BE2C (cell line): ENCODE measurements at regions not wholly inside any gene's neighbourhood (a gene's known extent, or its start where the extent isn't known, plus 50 kb on each side); places are given as distances from the start of the nearest gene placed in this dataset.
"Not testable (repeated sequence)": the region's sequence is repeated elsewhere in the genome, so short reads cannot be mapped to it uniquely, and the experiment has no call there.

ENCODE experiments used
- DNase-seq: peaks from one replicate; pipeline ENCODE4 v3.0.0-alpha.2; 2020
- H3K27me3 ChIP-seq: fragments of 250-450 bp; sonication (Bioruptor Pico); 2 replicates; pipeline ENCODE4 v1.5.1; 2020; ENCODE audit warnings: mild to moderate bottlenecking
- H3K36me3 ChIP-seq: fragments of 250-450 bp; sonication (Bioruptor Pico); 2 replicates; pipeline ENCODE4 v1.5.1; 2020; ENCODE audit warnings: mild to moderate bottlenecking
- H3K4me1 ChIP-seq: fragments of 250-450 bp; sonication (Bioruptor Pico); 2 replicates; pipeline ENCODE4 v1.5.1; 2020
- H3K4me3 ChIP-seq: 2 replicates; pipeline ENCODE4 v1.5.1; 2011; ENCODE audit warnings: low read depth, low read length
- H3K9me3 ChIP-seq: fragments of 250-450 bp; sonication (Bioruptor Pico); 2 replicates; pipeline ENCODE4 v1.5.1; 2020
- TF ChIP-seq, protein P1 (sequence below): IDR thresholded peaks from 2 replicates; pipeline ENCODE4 v1.5.1; 2012; ENCODE audit warnings: mild to moderate bottlenecking, low read depth, low read length

DNA sequence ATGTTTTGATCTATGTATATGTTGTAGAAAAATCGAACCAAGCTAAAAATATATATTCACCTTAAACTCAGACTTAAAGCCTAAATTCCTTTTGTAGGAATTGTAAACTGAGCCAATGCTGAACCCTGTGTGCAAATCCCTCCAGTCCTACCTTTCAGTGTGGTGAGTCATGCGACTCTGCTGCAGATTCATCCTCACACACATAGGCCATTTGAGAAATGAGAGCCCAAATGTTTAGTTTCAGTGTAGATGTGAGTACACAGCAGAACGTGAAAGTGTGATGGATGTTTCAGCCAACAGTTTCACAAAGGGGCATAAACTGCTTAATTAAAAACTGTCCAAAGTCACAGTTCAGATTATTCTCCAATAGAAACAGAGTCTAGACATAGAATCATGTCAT is 193.2 kb downstream of the CDH19 start:
- no peaks in the 10 kb centered on the region for H3K27me3 ChIP-seq
- H3K4me1 ChIP-seq, result no peaks in the 10 kb centered on the region
- H3K4me3 ChIP-seq, result no peak overlapping the region
- no peaks in the 10 kb centered on the region for H3K36me3 ChIP-seq
- TF ChIP-seq, protein P1, sequence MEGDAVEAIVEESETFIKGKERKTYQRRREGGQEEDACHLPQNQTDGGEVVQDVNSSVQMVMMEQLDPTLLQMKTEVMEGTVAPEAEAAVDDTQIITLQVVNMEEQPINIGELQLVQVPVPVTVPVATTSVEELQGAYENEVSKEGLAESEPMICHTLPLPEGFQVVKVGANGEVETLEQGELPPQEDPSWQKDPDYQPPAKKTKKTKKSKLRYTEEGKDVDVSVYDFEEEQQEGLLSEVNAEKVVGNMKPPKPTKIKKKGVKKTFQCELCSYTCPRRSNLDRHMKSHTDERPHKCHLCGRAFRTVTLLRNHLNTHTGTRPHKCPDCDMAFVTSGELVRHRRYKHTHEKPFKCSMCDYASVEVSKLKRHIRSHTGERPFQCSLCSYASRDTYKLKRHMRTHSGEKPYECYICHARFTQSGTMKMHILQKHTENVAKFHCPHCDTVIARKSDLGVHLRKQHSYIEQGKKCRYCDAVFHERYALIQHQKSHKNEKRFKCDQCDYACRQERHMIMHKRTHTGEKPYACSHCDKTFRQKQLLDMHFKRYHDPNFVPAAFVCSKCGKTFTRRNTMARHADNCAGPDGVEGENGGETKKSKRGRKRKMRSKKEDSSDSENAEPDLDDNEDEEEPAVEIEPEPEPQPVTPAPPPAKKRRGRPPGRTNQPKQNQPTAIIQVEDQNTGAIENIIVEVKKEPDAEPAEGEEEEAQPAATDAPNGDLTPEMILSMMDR, result no peak
- no peak for DNase-seq
- H3K9me3 ChIP-seq, result no peaks in the 10 kb centered on the region

DNA sequence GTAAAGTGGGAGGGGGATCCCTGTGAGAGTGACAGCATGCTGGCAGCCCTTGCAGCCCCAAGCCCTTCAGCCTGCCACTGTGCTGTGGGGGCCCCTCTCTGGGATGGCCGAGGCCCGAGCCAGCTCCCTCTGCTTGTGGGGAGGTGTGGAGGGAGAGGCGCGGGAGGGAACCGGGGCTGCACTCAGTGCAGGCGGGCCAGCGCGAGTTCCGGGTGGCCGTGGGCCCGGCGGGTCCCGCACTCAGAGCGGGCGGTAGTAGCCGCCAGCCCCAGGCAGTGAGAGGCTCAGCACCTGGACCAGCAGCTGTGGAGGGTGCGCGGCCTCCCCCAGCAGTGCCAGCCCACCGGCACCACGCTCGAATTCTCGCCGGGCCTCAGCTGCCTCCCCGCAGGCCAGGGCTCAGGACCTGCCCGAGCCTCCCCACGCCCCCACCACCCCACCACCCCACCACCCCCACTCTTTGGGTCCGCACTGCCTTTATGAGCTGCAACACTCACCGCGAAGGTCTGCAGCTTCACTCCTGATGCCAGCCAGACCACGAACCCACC is 208.1 kb downstream of the CDH19 start:
- no peaks in the 10 kb centered on the region for H3K9me3 ChIP-seq
- no peak for DNase-seq
- TF ChIP-seq, protein P1, result no peak
- H3K36me3 ChIP-seq, result no peaks in the 10 kb centered on the region
- H3K4me3 ChIP-seq, result no peak overlapping the region
- no peaks in the 10 kb centered on the region for H3K27me3 ChIP-seq
- no peaks in the 10 kb centered on the region for H3K4me1 ChIP-seq

GRCh38 chr18:66393463-66393862 is 210.4 kb downstream of the CDH19 start:
- TF ChIP-seq, protein P1, result no peak
- no peak for DNase-seq
- Histone ChIP-seq H3K4me1 (no peaks in the 10 kb centered on the region), H3K27me3 (no peaks in the 10 kb centered on the region), H3K36me3 (no peaks in the 10 kb centered on the region), H3K4me3 (no peak overlapping the region), H3K9me3 (no peaks in the 10 kb centered on the region)

GRCh38 chr18:66377291-66377690 is 226.6 kb downstream of the CDH19 start:
- TF ChIP-seq, protein P1, result no peak
- H3K36me3 ChIP-seq, result no peaks in the 10 kb centered on the region
- no peak for DNase-seq
- H3K27me3 ChIP-seq, result no peaks in the 10 kb centered on the region
- H3K9me3 ChIP-seq, result no peaks in the 10 kb centered on the region
- H3K4me1 ChIP-seq, result no peaks in the 10 kb centered on the region
- no peak overlapping the region for H3K4me3 ChIP-seq

DNA sequence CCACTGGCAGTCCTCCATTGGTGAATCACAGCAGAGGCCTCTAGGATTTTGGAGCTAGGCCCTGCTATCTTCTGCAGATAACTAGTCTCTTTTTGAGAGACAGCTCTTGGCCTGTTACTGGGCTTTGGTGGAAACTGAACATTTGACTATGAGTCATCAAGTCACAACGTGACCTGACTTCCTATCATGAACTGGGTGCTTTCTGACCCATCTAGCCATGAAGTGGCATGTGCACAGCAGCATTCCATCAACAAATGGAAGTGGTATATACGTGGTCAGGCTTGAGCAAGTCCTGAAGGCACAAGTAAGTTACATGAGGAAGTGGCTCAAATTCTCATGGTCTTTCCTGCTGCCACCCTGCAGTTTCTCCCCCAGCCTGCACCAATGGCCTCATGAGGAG is 228.5 kb downstream of the CDH19 start:
- not testable (repeated sequence) for H3K36me3 ChIP-seq, H3K4me1 ChIP-seq, H3K4me3 ChIP-seq, H3K27me3 ChIP-seq, H3K9me3 ChIP-seq, DNase-seq

DNA sequence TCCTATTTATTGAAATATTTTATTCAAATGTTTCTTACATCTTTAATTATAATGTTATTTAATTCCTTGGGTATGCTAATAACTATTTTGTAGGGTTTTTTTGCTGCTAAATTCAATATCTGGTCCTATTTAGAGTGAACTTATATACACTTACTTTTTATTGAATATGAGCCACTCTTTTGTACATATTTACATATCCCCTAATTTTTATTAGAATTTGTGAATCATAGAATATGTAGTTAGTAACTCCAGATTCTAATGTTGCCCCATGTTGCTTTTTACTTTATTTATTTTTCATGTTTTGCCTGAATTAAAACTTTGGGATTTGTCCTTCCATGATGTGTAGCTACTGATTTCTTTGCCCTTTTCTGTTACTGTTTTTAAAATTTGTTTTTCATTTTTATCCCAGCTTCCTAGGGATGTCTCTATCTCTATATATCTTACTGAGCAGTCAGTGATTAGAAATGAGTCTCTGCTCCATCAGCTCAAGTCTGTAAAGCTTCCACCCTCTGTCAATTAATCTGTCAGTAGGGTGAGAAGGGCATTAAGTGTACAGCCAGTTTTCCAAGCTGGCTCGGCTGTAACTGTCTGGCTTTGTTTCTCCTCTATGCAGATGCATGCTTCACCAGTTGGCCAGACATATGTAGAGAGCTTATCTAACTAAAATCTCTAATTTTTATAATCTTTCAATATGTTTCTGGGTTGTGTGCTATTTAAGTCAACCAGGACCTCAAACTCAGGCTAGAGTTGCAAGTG is 256.9 kb downstream of the CDH19 start:
- Histone ChIP-seq H3K36me3 (no peaks in the 10 kb centered on the region), H3K4me1 (no peaks in the 10 kb centered on the region), H3K9me3 (no peaks in the 10 kb centered on the region), H3K27me3 (no peaks in the 10 kb centered on the region), H3K4me3 (no peak overlapping the region)
- TF ChIP-seq, protein P1, result no peak
- no peak for DNase-seq
